HG03097 (cell line): ENCODE measurements at regions not wholly inside any gene's neighbourhood (a gene's known extent, or its start where the extent isn't known, plus 50 kb on each side); places are given as distances from the start of the nearest gene placed in this dataset.

Experiments
- ATAC-seq: cut with Tn5 transposase; IDR thresholded peaks from one replicate; pipeline ENCODE4 v1.9.1; 2021; ENCODE audit not compliant: unreplicated experiment, low FRiP score

DNA sequence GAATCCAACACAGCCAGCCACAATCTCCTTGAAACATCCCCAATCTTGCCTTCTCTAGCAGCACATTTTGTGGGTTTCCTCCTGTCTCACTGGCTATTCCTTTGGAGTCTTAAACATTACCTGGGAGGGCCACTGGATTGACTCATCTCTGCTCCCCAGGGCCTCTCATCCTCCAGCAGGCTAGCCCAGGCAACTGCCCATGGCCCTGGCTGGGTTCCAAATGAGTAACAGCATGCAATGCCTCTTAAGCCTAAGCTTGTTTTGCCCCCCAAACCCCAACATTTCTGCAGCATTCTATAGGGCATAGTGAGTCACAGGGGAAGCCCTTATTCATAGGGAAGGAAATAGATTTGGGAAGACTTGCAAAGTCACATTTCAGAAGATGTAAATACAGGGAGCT, 204.9 kb downstream of the FOXA2 start:
- ATAC-seq: no peak

DNA sequence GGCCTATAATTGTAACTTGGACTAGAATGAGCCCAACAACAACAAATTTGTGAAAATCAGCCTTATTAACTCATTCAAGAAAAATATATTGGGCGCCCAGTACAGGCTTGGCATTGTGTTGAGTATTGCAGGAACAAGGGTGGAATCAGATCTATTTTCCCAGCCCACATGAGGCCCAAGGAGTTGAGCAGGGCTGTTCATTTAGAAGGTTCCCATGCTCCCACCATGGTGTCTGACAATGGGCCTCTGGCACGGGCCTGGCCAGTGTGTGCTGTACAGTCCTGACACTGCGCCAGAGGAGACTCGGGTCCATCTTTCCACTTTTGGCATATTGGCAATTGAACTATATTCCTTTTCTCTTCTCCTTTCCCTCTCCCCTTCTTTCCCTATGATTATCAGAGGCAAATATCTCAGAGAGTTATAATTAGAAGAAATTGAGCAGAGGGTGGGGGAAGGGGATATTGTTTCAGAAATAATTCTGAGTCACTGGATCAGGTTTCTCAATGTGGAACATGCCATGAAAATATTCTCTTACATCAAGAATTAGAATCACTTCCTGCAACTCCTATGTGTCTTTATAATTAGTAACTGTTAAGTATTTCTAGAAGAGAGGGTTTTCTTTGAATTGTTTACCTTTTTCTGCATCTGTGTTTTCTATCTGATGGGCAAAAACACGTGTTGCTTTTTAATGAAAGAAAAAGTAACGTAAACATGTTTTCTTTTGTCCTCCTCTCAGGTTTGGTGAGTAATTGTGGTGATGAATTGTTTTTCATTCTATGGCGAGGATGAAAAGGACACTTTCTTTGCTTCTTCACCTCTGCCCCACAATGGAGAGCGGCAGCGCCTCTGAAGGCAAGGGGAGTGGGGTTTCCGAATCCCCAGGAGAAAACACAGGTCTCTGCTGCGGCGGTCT, 209.4 kb downstream of the FOXA2 start:
- no peak for ATAC-seq

DNA sequence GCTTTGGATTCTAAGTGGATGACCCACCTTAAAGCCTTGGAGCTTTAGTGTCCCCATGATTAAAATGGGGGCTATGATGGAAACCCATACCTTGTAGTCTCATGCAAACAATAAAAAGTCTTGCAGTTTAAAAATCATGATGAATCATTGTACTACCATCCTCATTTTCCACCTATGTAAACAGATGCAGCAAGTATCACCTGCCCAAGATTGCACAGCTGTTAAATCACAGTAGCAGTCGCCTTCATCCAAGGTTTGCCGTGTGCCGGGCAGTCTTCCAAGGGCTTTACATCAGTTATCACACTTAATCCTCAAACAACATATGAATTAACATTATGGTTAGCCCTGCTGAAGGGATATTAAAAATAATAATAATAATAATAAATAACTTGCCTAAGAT, 210.3 kb downstream of the FOXA2 start:
- ATAC-seq: no peak

DNA sequence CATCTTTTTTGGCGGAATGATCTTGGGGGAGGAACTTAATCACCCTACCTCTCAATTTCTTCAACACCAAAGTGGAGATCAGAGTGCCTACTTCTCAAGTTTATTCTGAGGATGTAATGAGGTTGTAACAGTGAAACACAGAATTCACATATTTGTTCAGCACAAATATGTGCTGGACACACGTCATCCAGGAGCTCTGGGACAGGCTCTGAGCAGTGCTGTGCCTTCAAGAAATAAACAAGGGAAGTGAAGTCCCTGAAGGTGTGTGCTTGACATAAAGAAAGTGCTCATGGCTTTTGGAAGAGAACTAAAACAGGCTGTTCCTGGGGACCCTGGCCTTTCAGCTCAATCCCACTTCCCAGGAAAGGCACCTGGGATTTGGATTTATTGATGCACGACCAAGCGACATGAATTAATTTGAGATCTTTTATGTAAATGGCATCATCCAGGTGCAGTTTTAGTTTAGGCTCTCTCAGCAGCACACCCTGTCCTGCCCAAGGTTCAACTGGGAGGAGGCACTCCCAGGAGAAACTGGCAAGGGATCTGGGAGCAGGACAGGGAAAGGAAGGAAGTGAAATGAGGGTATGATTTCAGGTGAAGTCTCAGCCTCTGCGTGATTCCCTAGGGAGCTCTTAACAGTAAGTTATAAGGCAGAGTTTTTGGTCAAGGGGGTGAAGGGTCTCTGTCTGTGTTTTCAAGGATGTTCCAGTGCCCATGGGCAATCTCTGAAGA, 211.0 kb downstream of the FOXA2 start:
- ATAC-seq: no peak

DNA sequence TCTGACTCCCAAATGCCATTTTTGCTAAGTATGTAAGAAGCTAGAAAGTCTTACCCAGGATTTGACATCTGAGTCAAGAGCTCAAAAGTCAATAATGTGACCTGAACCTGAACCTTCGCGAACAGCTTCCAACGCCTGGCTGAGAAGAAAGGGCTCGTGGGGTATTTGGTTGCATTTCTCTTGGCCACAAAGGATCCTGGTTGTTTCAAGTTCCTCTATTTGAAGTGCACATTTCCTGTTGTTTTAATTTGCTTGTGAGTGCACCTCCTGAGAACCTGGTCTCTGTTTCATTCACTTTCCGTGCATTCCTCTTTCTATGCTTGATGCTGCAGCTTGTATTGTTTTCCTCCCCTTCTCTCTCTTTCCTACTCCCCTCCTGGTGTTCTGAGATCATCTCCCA, 212.5 kb downstream of the FOXA2 start:
- peak; percentile 76 for ATAC-seq

DNA sequence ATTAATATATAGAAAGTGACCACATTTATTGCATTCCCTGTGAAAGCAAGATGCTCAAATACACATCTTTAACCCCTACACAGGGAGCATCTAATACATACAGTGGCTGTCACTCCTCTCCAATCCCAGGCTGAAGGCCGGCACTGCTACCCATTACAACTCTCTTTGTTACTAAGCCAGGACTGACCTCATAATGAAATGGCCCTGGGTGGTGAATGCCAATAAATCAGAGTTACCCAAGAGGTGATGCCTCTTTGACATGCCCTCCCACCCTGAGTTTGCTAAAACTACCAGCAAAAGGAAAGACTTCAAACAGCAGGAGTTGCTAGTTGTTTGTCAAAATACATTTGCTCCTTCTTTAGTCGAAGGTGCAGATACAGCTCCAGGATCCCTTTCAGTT, 214.2 kb downstream of the FOXA2 start:
- no peak for ATAC-seq

DNA sequence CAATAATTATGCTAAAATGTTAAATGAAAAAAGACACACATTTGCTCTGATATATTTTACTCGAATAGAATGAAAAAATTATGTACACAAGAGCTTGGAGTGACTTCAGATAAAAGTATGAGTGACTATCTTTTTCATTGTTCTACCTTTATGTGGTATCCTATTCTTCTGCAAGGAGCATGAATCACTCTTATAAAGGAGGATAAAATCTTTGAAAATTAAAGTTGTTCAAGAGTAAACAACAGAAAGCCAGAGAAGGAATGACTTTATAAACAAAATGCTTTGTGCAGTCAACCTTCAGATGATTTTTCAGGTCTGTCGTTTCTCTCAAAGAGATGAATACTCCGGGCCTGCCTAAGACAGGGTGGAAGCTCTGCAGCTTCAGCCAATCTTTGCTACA, 215.3 kb downstream of the FOXA2 start:
- no peak for ATAC-seq

DNA sequence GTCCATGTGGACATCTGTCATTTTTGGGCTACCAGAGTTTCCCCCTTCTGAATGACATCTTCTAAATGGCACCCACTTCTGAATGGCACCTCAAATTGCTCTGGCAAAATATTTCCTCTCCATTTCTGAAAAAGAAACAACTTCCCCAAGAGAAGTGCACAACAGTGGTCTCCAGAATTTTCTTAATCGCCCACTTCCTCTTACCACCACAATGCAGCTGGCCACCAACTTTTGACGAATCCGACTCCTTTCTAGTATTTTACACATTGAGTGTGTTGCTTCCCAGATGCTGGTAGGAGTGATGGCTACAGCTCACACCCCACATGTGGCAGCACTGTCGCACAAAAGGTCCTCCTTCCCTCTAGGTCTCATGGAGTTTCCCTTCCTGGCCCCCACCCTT, 216.1 kb downstream of the FOXA2 start:
- no peak for ATAC-seq

DNA sequence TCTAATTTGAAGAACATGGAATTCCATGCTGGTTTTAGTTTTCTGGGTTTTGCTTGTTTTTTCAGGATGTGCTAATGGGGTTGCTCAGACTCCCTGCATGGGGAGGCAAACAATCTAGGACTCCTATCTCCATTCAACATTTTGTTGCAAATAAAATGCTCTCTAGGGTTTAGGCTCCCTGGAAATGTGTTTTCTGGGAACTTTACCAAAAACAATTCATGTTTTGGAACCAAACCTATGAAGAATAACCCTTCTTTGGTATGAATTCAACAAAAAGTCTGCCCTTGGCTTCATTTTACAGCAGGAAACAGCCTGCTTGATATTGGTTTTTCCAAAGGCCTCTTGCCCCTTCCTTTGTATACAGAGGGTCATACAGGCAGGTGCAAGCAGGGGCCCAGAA, 217.7 kb downstream of the FOXA2 start:
- ATAC-seq: no peak

DNA sequence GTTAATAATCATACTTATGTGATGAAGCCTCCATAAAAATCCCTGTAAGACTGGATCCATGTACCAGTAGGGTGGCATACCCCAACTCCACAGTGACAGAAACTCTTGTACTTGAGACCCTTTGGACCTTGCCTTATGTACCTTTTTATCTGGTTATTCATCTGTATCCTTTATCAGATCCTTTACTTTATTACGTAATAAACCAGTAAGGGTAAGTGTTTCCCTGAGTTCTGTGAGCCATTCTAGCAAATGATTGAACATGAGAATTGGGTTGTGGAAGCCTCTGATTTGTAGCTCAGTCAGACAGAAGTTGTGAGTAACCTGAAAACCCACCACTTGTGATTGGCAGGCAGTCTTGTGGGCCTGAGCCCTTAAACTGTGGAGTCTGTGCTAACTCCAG, 229.7 kb downstream of the FOXA2 start:
- ATAC-seq: no peak

DNA sequence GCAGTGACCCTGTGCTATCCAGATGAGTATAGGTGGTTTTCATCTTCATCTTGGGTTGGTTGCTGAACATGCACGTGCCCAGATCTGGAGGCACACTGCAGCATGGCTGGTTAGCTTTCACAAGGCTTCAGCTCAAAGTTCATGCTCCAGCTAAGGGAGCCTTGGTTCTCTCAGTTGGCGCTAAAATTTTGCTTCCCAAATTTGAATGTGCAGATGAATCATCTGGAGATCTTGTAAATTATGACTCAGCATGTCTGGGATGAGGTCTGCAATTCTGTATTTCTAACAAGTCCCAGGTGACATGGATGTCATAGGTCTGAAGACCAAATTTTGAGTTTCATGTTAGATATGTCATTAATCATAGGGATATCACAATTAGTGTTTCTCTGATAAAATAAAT, 230.8 kb downstream of the FOXA2 start:
- no peak for ATAC-seq

DNA sequence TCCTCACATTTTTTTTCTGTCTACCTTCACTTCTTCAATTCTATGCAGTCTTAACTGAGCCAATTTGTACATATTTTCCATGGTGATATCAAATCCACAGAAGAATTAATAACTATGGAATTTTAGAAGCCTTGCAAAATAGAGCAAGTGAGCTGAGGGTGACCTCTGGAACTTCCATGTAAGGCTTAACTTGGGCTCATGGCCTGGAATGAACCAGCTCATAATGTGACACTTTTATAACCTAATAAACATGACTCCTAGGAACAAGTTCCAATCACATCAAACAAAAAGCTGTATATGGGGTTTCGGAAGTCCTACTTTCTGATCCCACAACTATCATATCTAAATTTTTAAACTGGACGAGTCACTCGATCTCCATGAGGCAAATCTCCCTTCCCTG, 232.4 kb downstream of the FOXA2 start:
- ATAC-seq: no peak

DNA sequence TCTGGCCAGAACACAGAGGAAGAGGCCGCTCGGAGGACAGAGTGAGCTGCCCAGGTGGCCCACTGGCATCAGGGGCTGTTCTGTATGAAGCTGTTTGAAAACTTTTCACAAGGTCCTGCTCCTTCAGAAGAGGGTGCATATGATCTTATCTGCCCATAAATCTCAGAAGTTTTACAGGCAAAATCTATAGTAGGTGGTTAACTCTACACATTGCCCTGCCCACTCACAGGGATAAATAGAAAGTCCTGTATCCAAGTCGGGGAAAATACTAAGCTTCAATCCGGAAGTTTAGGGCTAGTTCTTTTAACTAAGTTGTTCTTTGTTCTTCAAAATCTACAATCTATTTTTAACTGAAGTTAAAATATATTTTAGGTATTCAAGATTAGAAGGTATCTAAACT, 233.7 kb downstream of the FOXA2 start:
- ATAC-seq: no peak

DNA sequence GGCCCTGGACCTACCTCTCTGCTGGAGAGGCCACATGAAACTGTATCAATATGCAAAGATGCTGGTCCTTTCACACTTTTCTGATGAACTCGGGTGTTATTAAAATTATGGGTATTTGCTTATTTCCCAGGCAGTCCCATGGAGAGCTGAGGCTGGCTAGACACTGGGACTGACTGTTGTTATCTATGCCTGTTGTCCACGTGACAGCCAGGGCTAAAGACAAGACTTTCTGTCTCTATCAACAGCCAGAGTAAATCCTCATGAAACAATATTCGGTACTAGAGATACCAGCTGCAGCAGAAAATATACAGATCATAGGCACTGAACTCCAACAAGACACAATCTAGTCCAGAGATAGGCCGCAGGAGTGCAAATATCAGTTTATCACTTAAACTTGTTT, 236.4 kb downstream of the FOXA2 start:
- ATAC-seq: no peak

DNA sequence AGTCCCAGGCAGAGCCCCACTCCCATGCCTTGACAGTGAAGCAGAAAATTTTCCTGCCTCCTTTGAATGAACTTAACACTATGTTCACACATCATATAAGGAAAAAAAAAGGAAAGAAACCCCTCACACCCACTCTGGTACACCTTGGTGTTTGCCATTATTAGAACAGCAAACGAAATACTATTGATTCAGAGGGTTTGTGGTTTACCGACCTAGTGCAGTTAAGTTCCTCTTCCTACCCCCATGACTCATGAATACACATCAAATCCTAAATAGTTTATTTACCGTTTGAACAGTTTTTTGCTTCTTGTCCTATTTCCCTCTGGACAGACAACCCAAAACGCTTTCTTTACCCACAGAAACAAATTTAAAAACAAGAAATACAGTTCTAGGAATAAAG, 237.7 kb downstream of the FOXA2 start:
- no peak for ATAC-seq

DNA sequence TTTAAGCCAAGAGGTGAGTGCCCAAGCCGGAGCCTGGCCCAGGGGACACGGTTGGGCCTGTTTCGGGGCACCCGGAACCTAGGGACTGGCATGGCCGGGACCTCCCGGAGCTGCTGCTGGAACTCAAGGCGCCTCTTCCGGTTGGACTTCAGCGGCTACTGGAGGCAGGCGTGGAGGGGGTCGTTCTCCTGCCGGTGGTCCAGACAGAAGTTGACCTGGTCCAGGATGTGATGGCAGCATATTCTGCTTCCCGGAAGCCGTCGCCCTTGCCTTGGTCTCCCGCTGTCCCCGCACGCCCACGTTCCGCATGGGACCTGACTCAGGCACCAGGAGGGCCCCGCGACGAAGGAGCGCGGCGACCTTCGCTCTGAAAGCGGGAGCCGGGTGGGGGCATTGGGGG, 240.8 kb downstream of the FOXA2 start:
- no peak for ATAC-seq

DNA sequence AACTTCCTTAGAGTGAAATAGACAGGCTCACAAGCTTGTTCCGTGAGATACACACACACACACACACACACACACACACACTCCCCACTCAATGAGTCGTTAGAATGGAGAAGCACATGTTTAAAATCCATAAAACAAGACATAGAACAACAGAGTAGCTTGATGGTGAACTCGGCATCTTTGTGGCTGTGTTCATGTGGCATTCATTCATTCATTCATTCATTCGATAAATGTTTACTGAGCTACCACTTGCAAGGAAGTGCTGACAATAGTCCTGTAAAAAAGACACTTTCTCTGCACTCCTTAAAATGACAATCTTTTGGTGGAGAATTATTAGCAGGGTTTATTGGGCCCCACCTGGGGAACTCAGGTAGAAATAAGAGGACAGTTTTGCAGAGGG, 242.0 kb downstream of the FOXA2 start:
- ATAC-seq: no peak

DNA sequence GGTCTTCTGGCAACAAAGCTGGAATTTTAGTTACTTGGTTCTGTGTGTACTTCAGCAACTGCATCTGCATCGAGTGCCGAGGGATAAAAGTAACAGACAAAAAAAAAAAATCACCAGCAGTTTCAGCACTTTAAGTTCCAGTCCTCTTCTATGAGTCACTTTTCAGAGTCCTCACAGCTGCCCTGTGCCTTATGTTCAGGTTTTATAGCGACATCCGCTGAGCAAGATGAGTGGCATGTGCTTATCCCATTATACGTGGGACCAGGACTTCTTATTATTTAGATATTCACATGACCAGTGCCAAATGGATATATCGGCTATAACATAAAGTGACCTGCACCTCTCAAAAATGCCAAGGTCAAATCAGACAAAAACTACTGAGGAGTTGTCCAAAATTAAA, 242.9 kb downstream of the FOXA2 start:
- ATAC-seq: no peak

DNA sequence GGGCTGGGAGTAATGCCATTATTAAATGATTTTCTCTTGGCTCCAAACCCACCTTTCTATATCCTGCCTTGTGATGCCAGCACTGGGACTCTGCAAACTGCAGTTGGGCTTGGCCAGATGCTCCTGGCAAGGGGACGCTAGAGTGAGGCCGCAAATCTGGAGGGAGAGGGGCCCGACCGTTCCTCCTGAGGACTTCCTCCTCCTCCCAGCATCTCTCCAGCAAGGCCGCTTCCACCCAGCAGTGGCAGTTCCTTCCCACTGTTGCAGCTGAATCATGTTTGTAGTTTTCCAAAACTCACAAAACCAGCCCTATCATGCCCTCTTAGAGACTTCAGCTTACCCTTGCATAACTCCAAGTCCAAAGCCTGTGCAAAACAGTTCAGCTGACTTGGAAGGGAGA, 244.4 kb downstream of the FOXA2 start:
- ATAC-seq: no peak

DNA sequence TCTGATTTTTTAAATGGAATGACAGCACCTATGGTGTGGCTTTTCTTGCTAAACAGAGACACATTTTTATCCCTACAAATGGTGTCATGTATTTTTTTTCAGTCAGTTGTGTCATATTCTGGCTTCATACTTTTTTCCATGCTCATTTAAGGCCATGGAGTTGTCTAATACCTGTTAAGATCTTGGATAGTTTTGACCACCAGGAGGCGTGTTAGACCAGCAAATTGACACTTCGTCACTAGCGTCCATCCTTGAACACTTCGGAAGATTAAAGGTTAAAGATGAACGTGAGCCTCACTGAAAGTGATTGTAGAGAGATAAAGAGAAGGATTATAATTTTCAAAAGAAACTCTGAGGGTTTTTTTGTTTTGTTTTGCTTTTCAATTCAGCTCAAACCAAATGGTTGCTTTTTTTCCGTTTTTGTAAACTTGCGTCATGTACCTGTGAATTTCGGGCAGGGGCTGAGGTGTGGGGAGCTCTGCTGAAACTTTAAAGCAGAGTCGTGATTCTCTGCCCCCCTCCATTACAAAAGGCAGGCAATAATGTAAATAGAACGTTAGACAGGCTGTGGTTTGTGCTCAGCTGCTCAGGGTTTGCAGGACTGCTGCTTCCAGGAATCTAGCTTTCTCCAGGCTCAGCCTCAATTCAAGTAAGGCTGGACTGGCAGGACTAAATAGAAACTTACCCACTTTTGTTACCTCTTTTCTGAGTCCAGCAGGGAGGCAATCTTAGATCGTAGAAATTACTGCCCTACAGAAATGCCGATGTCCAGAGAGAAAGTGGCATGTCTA, 245.1 kb downstream of the FOXA2 start:
- no peak for ATAC-seq

DNA sequence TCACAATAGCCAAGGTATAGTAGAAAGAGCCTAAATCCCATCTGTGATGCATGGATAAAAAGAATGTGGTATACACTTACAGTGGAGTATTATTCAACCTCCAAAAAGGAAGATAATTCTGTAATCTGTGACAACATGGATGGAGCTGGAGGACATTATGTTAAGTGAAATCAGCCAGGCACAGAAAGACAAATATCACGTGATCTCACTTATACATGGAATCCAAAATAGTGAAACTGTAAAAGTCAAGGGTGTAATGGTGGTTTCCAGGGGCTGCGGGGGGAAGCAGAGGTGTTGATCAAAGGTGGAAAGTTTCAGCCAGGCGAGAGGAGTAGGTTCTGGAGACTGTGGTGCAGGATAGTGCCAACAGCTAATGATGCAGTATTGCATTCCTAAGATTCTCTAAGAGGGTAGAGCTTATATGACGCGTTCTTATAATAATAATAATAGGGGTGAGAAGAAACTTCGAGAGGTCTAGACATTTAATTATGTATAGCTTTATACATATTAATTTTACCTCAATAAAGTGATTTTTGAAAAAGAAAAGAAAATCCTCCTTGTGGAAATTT, 246.1 kb downstream of the FOXA2 start:
- no peak for ATAC-seq
